GM18498 (cell line): ENCODE measurements at regions not wholly inside any gene's neighbourhood (a gene's known extent, or its start where the extent isn't known, plus 50 kb on each side); places are given as distances from the start of the nearest gene placed in this dataset.

ENCODE experiments used
- ATAC-seq: cut with Tn5 transposase; IDR thresholded peaks from one replicate; pipeline ENCODE4 v1.9.1; 2021; ENCODE audit warnings: mild to moderate bottlenecking, moderate library complexity; ENCODE audit not compliant: unreplicated experiment

- ATAC-seq = no peak
Measured at GRCh38 chr1:193366764-193367507, 180.5 kb upstream of the B3GALT2 start.

- no peak for ATAC-seq
Measured at GRCh38 chr1:193365966-193366365, 179.6 kb upstream of the B3GALT2 start.

- no peak for ATAC-seq
Measured at GRCh38 chr1:193359631-193360030, 173.2 kb upstream of the B3GALT2 start.

GRCh38 chr1:193358419-193358818 is 172.0 kb upstream of the B3GALT2 start:
- ATAC-seq = no peak

GRCh38 chr1:193356249-193356648 is 169.8 kb upstream of the B3GALT2 start:
- ATAC-seq = no peak

- no peak for ATAC-seq
Measured at GRCh38 chr1:193355626-193356025, 169.2 kb upstream of the B3GALT2 start.

GRCh38 chr1:193355178-193355577 is 168.8 kb upstream of the B3GALT2 start:
- no peak for ATAC-seq

GRCh38 chr1:193348769-193349535 is 162.5 kb upstream of the B3GALT2 start:
- ATAC-seq = no peak

- ATAC-seq = no peak
Measured at GRCh38 chr1:193348091-193348768, 161.8 kb upstream of the B3GALT2 start.

- ATAC-seq = no peak
Measured at GRCh38 chr1:193346085-193346484, 159.7 kb upstream of the B3GALT2 start.

GRCh38 chr1:193342811-193343210 is 156.4 kb upstream of the B3GALT2 start:
- ATAC-seq = no peak

- no peak for ATAC-seq
Measured at GRCh38 chr1:193340331-193340730, 153.9 kb upstream of the B3GALT2 start.

- ATAC-seq = no peak
Measured at GRCh38 chr1:193339401-193339800, 153.0 kb upstream of the B3GALT2 start.

GRCh38 chr1:193338194-193338593 is 151.8 kb upstream of the B3GALT2 start:
- peak; percentile 57 for ATAC-seq

GRCh38 chr1:193335806-193336428 is 149.5 kb upstream of the B3GALT2 start:
- no peak for ATAC-seq

GRCh38 chr1:193333166-193333565 is 146.8 kb upstream of the B3GALT2 start:
- no peak for ATAC-seq

GRCh38 chr1:193326296-193326695 is 139.9 kb upstream of the B3GALT2 start:
- ATAC-seq = no peak

- no peak for ATAC-seq
Measured at GRCh38 chr1:193325771-193326170, 139.4 kb upstream of the B3GALT2 start.

GRCh38 chr1:193325042-193325441 is 138.6 kb upstream of the B3GALT2 start:
- no peak for ATAC-seq

GRCh38 chr1:193322211-193322610 is 135.8 kb upstream of the B3GALT2 start:
- no peak for ATAC-seq

GRCh38 chr1:193321242-193321840 is 134.9 kb upstream of the B3GALT2 start:
- no peak for ATAC-seq
